NCI-H1048 (cell line): ENCODE measurements at regions not wholly inside any gene's neighbourhood (a gene's known extent, or its start where the extent isn't known, plus 50 kb on each side); places are given as distances from the start of the nearest gene placed in this dataset.
"Not testable (repeated sequence)": the region's sequence is repeated elsewhere in the genome, so short reads cannot be mapped to it uniquely, and the experiment has no call there.

ENCODE experiments used
- DNase-seq: peaks from one replicate; lab custom pipeline; 2025; lab: John Stamatoyannopoulos, UW

- no peak for DNase-seq
Measured at GRCh38 chr10:128577958-128578750, 451.9 kb upstream of the MKI67 start.

- DNase-seq, result no peak
Measured at GRCh38 chr10:128578766-128579165, 452.5 kb upstream of the MKI67 start.

- DNase-seq, result no peak
Measured at GRCh38 chr10:128579280-128579865, 453.1 kb upstream of the MKI67 start.

- no peak for DNase-seq
Measured at GRCh38 chr10:128579901-128580300, 453.7 kb upstream of the MKI67 start.

- not testable (repeated sequence) for DNase-seq
Measured at GRCh38 chr10:128583125-128583524, 456.9 kb upstream of the MKI67 start.

- DNase-seq, result not testable (repeated sequence)
Measured at GRCh38 chr10:128586599-128586998, 460.4 kb upstream of the MKI67 start.

- DNase-seq, result no peak
Measured at GRCh38 chr10:128587689-128588088, 461.5 kb upstream of the MKI67 start.

- no peak for DNase-seq
Measured at GRCh38 chr10:128588402-128588801, 462.2 kb upstream of the MKI67 start.

GRCh38 chr10:128594688-128595087, 468.5 kb upstream of the MKI67 start:
- DNase-seq, result no peak

GRCh38 chr10:128596906-128597305, 470.7 kb upstream of the MKI67 start:
- DNase-seq, result no peak

- no peak for DNase-seq
Measured at GRCh38 chr10:128599030-128599429, 472.8 kb upstream of the MKI67 start.

- DNase-seq, result no peak
Measured at GRCh38 chr10:128599538-128599937, 473.3 kb upstream of the MKI67 start.

GRCh38 chr10:128602183-128602582, 476.0 kb upstream of the MKI67 start:
- DNase-seq, result no peak

- no peak for DNase-seq
Measured at GRCh38 chr10:128604025-128604424, 477.8 kb upstream of the MKI67 start.

GRCh38 chr10:128605180-128605579, 479.0 kb upstream of the MKI67 start:
- DNase-seq, result no peak

- DNase-seq, result no peak
Measured at GRCh38 chr10:128606055-128606454, 479.8 kb upstream of the MKI67 start.

GRCh38 chr10:128608791-128609190, 482.6 kb upstream of the MKI67 start:
- no peak for DNase-seq

- DNase-seq, result no peak
Measured at GRCh38 chr10:128609460-128609859, 483.2 kb upstream of the MKI67 start.

GRCh38 chr10:128610113-128610512, 483.9 kb upstream of the MKI67 start:
- DNase-seq, result no peak

GRCh38 chr10:128612195-128612594, 486.0 kb upstream of the MKI67 start:
- DNase-seq, result no peak

GRCh38 chr10:128612631-128613030, 486.4 kb upstream of the MKI67 start:
- no peak for DNase-seq

- no peak for DNase-seq
Measured at GRCh38 chr10:128614016-128614605, 487.9 kb upstream of the MKI67 start.

- no peak for DNase-seq
Measured at GRCh38 chr10:128614802-128615553, 488.8 kb upstream of the MKI67 start.
